Keratinocyte (primary cell): ENCODE measurements at regions not wholly inside any gene's neighbourhood (a gene's known extent, or its start where the extent isn't known, plus 50 kb on each side); places are given as distances from the start of the nearest gene placed in this dataset.

ENCODE experiments used
- DNase-seq: peaks from one replicate; pipeline ENCODE4 v3.0.0-alpha.2; 2011; ENCODE audit warnings: low read depth, missing footprints, low spot score
- FAIRE-seq: peaks from 2 replicates; lab custom pipeline; 2011; peaks lifted over from hg19 to GRCh38; lab: Jason Lieb, UNC
- H2AFZ ChIP-seq: 2 replicates; pipeline ENCODE4 v1.6.0; 2012; ENCODE audit warnings: low read length, control low read depth, inconsistent platforms; ENCODE audit not compliant: control insufficient read depth
- H3K27ac ChIP-seq: 2 replicates; pipeline ENCODE4 v1.5.1; 2011; ENCODE audit warnings: low read length; ENCODE audit not compliant: control insufficient read depth, insufficient read depth
- H3K27me3 ChIP-seq: 3 replicates; pipeline ENCODE4 v1.6.0; 2011; ENCODE audit warnings: low read length; ENCODE audit not compliant: control insufficient read depth, insufficient read depth; ENCODE audit errors: extremely low read depth
- H3K36me3 ChIP-seq, 2 experiments: 2 replicates in 1 of 2; 3 replicates in 1 of 2; pipeline ENCODE4 v1.5.1; 2011; ENCODE audit warnings: low read length in 2 of 2, mild to moderate bottlenecking in 1 of 2; ENCODE audit not compliant: control insufficient read depth in 2 of 2, insufficient read depth in 2 of 2; ENCODE audit errors: extremely low read depth in 1 of 2
- H3K4me1 ChIP-seq: 3 replicates; pipeline ENCODE4 v1.5.1; 2011; ENCODE audit warnings: low read length; ENCODE audit not compliant: control insufficient read depth, insufficient read depth; ENCODE audit errors: extremely low read depth
- H3K4me2 ChIP-seq: 3 replicates; pipeline ENCODE4 v1.6.0; 2011; ENCODE audit warnings: low read depth, low read length; ENCODE audit not compliant: control insufficient read depth, insufficient read depth; ENCODE audit errors: extremely low read depth
- H3K4me3 ChIP-seq, 3 experiments: fragments of 200-600 bp in 1 of 3; sonication (generic) in 1 of 3; 2 replicates in 2 of 3; 3 replicates in 1 of 3; pipeline ENCODE4 v1.5.1; 2011 to 2016; ENCODE audit warnings: low read length in 3 of 3, mild to moderate bottlenecking in 3 of 3, control low read depth in 2 of 3, inconsistent platforms in 1 of 3, low read depth in 1 of 3, mixed read lengths in 1 of 3, mixed run types in 1 of 3, moderate library complexity in 1 of 3; ENCODE audit not compliant: control insufficient read depth in 2 of 3, insufficient read depth in 2 of 3; ENCODE audit errors: extremely low read depth in 1 of 3
- H3K79me2 ChIP-seq: 2 replicates; pipeline ENCODE4 v1.6.0; 2012; ENCODE audit warnings: low read length; ENCODE audit not compliant: control insufficient read depth, insufficient read depth
- H3K9ac ChIP-seq: 3 replicates; pipeline ENCODE4 v1.6.0; 2011; ENCODE audit warnings: low read length; ENCODE audit not compliant: control insufficient read depth, insufficient read depth; ENCODE audit errors: extremely low read depth
- H3K9me1 ChIP-seq: 3 replicates; pipeline ENCODE4 v1.6.0; 2011; ENCODE audit warnings: low read length; ENCODE audit not compliant: control insufficient read depth, insufficient read depth; ENCODE audit errors: extremely low read depth
- H3K9me3 ChIP-seq: 2 replicates; pipeline ENCODE4 v1.5.1; 2012; ENCODE audit warnings: low read depth, low read length; ENCODE audit not compliant: control insufficient read depth
- H4K20me1 ChIP-seq: 3 replicates; pipeline ENCODE4 v1.6.0; 2011; ENCODE audit warnings: low read length; ENCODE audit not compliant: control insufficient read depth, insufficient read depth; ENCODE audit errors: extremely low read depth
- EZH2 ChIP-seq: IDR thresholded peaks from one replicate; pipeline ENCODE4 v1.6.1; 2012; ENCODE audit warnings: inconsistent platforms, mild to moderate bottlenecking, low read length, moderate library complexity
- dilution Hi-C: fragments of 300-500 bp; cut with MboI; formaldehyde crosslinking; loops from one replicate; pipeline ENCODE4 v1.7.0; 2020; ENCODE audit warnings: low sequenced_read_pairs; ENCODE audit not compliant: extremely low pct_ligation_motif_present
- TF ChIP-seq, protein P1 (sequence below), 3 experiments: IDR thresholded peaks in 1 of 3; conservative IDR thresholded peaks in 1 of 3; optimal IDR thresholded peaks in 1 of 3; 2 replicates in 2 of 3; 3 replicates in 1 of 3; pipeline versions ENCODE3 to v1.5.1; 2011; ENCODE audit warnings: low read length in 3 of 3, mild to moderate bottlenecking in 3 of 3, moderate library complexity in 2 of 3, control low read depth in 1 of 3, inconsistent platforms in 1 of 3; ENCODE audit not compliant: insufficient read depth in 2 of 3; ENCODE audit errors: extremely low read depth in 1 of 3

DNA sequence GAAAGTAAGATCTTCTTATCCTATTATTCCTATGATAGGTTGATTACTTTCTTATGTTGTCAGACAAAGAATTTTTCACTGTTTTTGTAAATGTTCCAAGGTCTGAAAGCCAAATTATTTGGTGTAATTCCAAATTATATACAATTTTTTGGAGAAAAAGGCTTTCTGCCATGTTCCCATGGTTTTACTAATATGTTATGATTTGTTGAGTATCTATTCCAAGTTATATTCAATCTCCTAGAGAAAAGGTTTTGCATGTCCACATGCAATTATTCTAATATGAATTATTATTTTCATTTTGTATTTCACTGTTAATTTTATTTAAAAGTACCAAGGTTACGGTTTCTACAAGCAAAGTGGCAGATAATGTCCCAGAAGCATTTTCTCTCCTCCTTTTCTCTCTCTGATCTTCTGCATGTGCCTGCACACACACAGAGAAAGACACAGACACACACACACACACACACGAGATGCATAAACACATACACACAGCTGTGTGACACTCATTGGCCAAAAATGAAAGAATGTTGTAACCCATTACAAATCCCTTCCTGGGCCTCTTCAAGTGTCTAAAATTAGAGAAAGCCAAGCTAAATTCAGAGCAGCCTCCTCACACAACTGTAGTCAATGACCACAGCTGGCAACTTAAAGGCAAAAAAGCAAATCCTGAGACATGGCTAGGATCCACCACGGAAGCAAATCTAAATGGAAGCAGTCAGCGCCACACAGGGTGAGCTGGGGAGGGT is 621.0 kb downstream of the EFNB2 start:
- H3K9me1 ChIP-seq = no peaks in the 10 kb centered on the region
- no peak for DNase-seq
- H3K4me3 ChIP-seq = no peak overlapping the region
- no peak overlapping the region for H2AFZ ChIP-seq
- H3K27ac ChIP-seq = no peak overlapping the region
- H3K9me3 ChIP-seq = no peaks in the 10 kb centered on the region
- H3K79me2 ChIP-seq = no peaks in the 10 kb centered on the region
- no peaks in the 10 kb centered on the region for H3K27me3 ChIP-seq
- no peak for TF ChIP-seq EZH2
- TF ChIP-seq, protein P1, sequence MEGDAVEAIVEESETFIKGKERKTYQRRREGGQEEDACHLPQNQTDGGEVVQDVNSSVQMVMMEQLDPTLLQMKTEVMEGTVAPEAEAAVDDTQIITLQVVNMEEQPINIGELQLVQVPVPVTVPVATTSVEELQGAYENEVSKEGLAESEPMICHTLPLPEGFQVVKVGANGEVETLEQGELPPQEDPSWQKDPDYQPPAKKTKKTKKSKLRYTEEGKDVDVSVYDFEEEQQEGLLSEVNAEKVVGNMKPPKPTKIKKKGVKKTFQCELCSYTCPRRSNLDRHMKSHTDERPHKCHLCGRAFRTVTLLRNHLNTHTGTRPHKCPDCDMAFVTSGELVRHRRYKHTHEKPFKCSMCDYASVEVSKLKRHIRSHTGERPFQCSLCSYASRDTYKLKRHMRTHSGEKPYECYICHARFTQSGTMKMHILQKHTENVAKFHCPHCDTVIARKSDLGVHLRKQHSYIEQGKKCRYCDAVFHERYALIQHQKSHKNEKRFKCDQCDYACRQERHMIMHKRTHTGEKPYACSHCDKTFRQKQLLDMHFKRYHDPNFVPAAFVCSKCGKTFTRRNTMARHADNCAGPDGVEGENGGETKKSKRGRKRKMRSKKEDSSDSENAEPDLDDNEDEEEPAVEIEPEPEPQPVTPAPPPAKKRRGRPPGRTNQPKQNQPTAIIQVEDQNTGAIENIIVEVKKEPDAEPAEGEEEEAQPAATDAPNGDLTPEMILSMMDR (optimal IDR thresholded peaks at IDR 0.05 in 1 of 3, IDR thresholded peaks at IDR 0.05 in 1 of 3, conservative IDR thresholded peaks at IDR 0.05 in 1 of 3; ENCODE audit: extremely low read depth in 1 of 3, insufficient read depth in 2 of 3, low read length in 3 of 3) = no peak
- H3K9ac ChIP-seq = no peak overlapping the region
- H3K4me2 ChIP-seq = no peak overlapping the region
- FAIRE-seq = no peak
- H3K4me1 ChIP-seq = peaks cover 9% of the 10 kb centered on the region
- no peaks in the 10 kb centered on the region for H3K36me3 ChIP-seq
- dilution Hi-C loops = no loop called here
- H4K20me1 ChIP-seq = no peaks in the 10 kb centered on the region

DNA sequence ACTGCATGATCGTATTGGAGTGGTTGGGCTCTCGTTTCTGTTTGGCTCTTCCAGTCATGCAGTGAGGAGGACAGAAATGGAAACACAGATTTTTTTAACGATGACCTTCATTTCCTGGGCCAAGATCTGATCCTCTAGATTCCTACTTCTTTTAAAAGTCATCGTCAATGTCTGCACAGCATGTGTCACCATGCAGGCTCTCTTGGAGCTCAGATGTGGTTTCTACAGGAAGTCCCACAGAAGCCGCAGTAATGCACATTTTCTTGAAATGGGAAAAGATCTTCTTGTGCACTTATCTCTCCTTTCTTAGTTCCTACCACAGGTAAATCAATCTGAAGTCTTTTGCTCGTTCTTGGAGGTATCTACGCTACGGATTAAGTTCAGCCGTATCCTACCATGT is 626.9 kb downstream of the EFNB2 start:
- Histone ChIP-seq H3K4me2 (no peak overlapping the region), H3K9me1 (no peaks in the 10 kb centered on the region), H3K27ac (no peak overlapping the region), H3K4me3 (no peak overlapping the region), H3K79me2 (no peaks in the 10 kb centered on the region), H3K36me3 (no peaks in the 10 kb centered on the region), H2AFZ (no peak overlapping the region), H3K9ac (no peak overlapping the region), H3K9me3 (no peaks in the 10 kb centered on the region), H4K20me1 (no peaks in the 10 kb centered on the region), H3K4me1 (no peaks in the 10 kb centered on the region), H3K27me3 (no peaks in the 10 kb centered on the region)
- TF ChIP-seq EZH2 = no peak
- TF ChIP-seq, protein P1 (optimal IDR thresholded peaks at IDR 0.05 in 1 of 3, IDR thresholded peaks at IDR 0.05 in 1 of 3, conservative IDR thresholded peaks at IDR 0.05 in 1 of 3; ENCODE audit: extremely low read depth in 1 of 3, insufficient read depth in 2 of 3, low read length in 3 of 3) = no peak
- FAIRE-seq = no peak
- dilution Hi-C loops = no loop called here
- DNase-seq = no peak
